ENCODE measurements at regions not wholly inside any gene's neighbourhood (a gene's known extent, or its start where the extent isn't known, plus 50 kb on each side); places are given as distances from the start of the nearest gene placed in this dataset.

GRCh38 chr7:3233301-3233700 lies 67.8 kb upstream of the SDK1 start (continued):
- TF ChIP-seq AFF4 (CRISPR knock-in tag; IDR thresholded peaks at IDR 0.05; ENCODE audit: borderline replicate concordance) (no peak), ESRRA (CRISPR knock-in tag; IDR thresholded peaks at IDR 0.05; ENCODE audit: borderline replicate concordance) (no peak), NFYB (CRISPR knock-in tag; conservative IDR thresholded peaks at IDR 0.05; ENCODE audit: low read depth) (no peak), ATF3 (CRISPR knock-in tag; conservative IDR thresholded peaks at IDR 0.05) (no peak), GRHL2 (CRISPR knock-in tag; IDR thresholded peaks at IDR 0.05; ENCODE audit: insufficient replicate concordance, severe bottlenecking) (no peak), CDX4 (CRISPR knock-in tag; IDR thresholded peaks at IDR 0.05; ENCODE audit: borderline replicate concordance) (no peak), E2F1 (CRISPR knock-in tag; IDR thresholded peaks at IDR 0.05) (no peak)

- DNase-seq (ENCODE audit: low spot score) (no peak), ATAC-seq (no peak)
- H3K9me3 Mint-ChIP-seq, result peaks cover 34% of the 10 kb centered on the region
- no peak overlapping the region for H3K27ac Mint-ChIP-seq
- ChIA-PET POLR2A (interaction anchor here (0.7 kb wide), 1 partner anchor 379 kb away, joined by 4 read pairs; no protein-coding TSS in a partner anchor), CTCF (interaction anchor here (1.4 kb wide), 1 partner anchor 168 kb away, joined by 3 read pairs; no protein-coding TSS in a partner anchor)
- H3K27me3 Mint-ChIP-seq (ENCODE audit: low read depth), result peaks cover 4% of the 10 kb centered on the region; the same call in 1 of the 2 replicates
- H3K4me3 Mint-ChIP-seq, result no peak overlapping the region
- H3K36me3 Mint-ChIP-seq, result peaks cover 12% of the 10 kb centered on the region
- H3K4me1 Mint-ChIP-seq, result no peaks in the 10 kb centered on the region
- TF ChIP-seq PRDM15 (CRISPR knock-in tag; IDR thresholded peaks at IDR 0.05) (no peak), HMGA2 (CRISPR knock-in tag; IDR thresholded peaks at IDR 0.05) (no peak), CREM (CRISPR knock-in tag; IDR thresholded peaks at IDR 0.05) (no peak), FOXP1 (CRISPR knock-in tag; IDR thresholded peaks at IDR 0.05; ENCODE audit: borderline replicate concordance) (no peak), SMAD4 (CRISPR knock-in tag; IDR thresholded peaks at IDR 0.05) (no peak), ATF1 (CRISPR knock-in tag; IDR thresholded peaks at IDR 0.05) (no peak), ZNF281 (CRISPR knock-in tag; IDR thresholded peaks at IDR 0.05) (no peak), NR1H2 (CRISPR knock-in tag; IDR thresholded peaks at IDR 0.05) (no peak), KAT7 (CRISPR knock-in tag; IDR thresholded peaks at IDR 0.05; ENCODE audit: borderline replicate concordance) (no peak), RORB (CRISPR knock-in tag; IDR thresholded peaks at IDR 0.05) (no peak), STAT6 (CRISPR knock-in tag; conservative IDR thresholded peaks at IDR 0.05; ENCODE audit: low read depth) (no peak), USF2 (CRISPR knock-in tag; IDR thresholded peaks at IDR 0.05) (no peak), ETV6 (CRISPR knock-in tag; IDR thresholded peaks at IDR 0.05) (no peak)
Observed at GRCh38 chr7:3234051-3234450, 67.0 kb upstream of the SDK1 start.

All from WTC11 (cell line).